Neural progenitor cell (in vitro differentiated cells): ENCODE measurements at regions not wholly inside any gene's neighbourhood (a gene's known extent, or its start where the extent isn't known, plus 50 kb on each side); places are given as distances from the start of the nearest gene placed in this dataset.

ENCODE experiments used
- CTCF ChIP-seq: fragments of 200-600 bp; sonication (generic); IDR thresholded peaks from 2 replicates; pipeline ENCODE4 v1.5.1; 2017; ENCODE audit warnings: antibody characterized with exemption, mild to moderate bottlenecking
- EZH2 ChIP-seq: fragments of 200-600 bp; sonication (generic); IDR thresholded peaks from 2 replicates; pipeline ENCODE4 v1.6.1; 2017; ENCODE audit warnings: antibody characterized with exemption, mild to moderate bottlenecking, moderate library complexity
- EZH2phosphoT487 ChIP-seq: fragments of 200-600 bp; sonication (generic); IDR thresholded peaks from 2 replicates; pipeline ENCODE4 v1.6.1; 2017; ENCODE audit warnings: antibody characterized with exemption

GRCh38 chr5:161095953-161096352 lies 243.9 kb upstream of the ATP10B start:
- TF ChIP-seq CTCF, result no peak
- no peak for TF ChIP-seq EZH2
- no peak for TF ChIP-seq EZH2phosphoT487
